ENCODE measurements at regions not wholly inside any gene's neighbourhood (a gene's known extent, or its start where the extent isn't known, plus 50 kb on each side); places are given as distances from the start of the nearest gene placed in this dataset.

DNA sequence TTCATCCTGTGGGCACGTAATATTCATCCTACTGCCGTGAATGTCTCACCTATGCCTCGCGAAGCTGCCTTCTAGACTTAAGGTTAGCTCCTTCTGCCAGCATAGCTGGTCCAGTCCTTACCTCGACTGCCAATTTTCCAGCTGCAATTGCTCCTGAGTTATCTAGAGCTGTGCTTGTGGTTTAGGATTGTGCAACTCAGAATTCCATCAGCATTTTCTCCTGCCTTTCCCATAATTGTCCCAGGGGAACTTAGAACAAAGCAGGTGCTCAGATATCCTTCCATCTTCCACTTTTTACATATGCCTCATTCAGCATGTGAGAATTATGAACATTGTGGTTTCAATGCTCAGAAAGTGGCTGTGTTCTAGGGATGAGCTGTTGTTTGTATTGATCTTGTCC, 131.4 kb upstream of the ADGRL3 start:
- no peak overlapping the region for H3K27ac Mint-ChIP-seq
- DNase-seq (ENCODE audit: low spot score) = no peak
- no peaks in the 10 kb centered on the region for H3K9me2 ChIP-seq (ENCODE audit: insufficient read depth)

More for the DNA sequence above, 131.4 kb upstream of the ADGRL3 start:
- no peak for ATAC-seq
- Histone ChIP-seq H3F3A (replicated peaks; ENCODE audit: low read depth) (no peaks in the 10 kb centered on the region), H3K4me3 (no peak overlapping the region), H3K4me1 (ENCODE audit: insufficient read depth) (no peaks in the 10 kb centered on the region), H3K36me3 (ENCODE audit: insufficient read depth) (no peaks in the 10 kb centered on the region), H3K27me3 (ENCODE audit: insufficient read depth) (no peaks in the 10 kb centered on the region), H2AFZ (no peak overlapping the region), H4K20me1 (replicated peaks; ENCODE audit: insufficient read depth) (no peaks in the 10 kb centered on the region), H3K27ac (ENCODE audit: low read depth) (no peak overlapping the region), H3K4me2 (no peak overlapping the region), H3K79me2 (replicated peaks; ENCODE audit: insufficient read depth) (no peaks in the 10 kb centered on the region)
- Mint-ChIP-seq H3K36me3 (ENCODE audit: low read depth) (no peaks in the 10 kb centered on the region), H3K4me1 (no peaks in the 10 kb centered on the region), H3K9me3 (no peaks in the 10 kb centered on the region), H3K27me3 (ENCODE audit: insufficient read depth, low read depth, poor library complexity) (peaks cover 2% of the 10 kb centered on the region), H3K4me3 (no peak overlapping the region)
- no peak for TF ChIP-seq CTCF (conservative IDR thresholded peaks at IDR 0.05; ENCODE audit: low read depth in 2 of 2)
- TF ChIP-seq STAT1 (IDR thresholded peaks at IDR 0.05; ENCODE audit: unreplicated experiment) = no peak
- no peak for TF ChIP-seq EZH2phosphoT487 (IDR thresholded peaks at IDR 0.05; ENCODE audit: unreplicated experiment)
- TF ChIP-seq NANOG (IDR thresholded peaks at IDR 0.05; ENCODE audit: borderline replicate concordance) = no peak
- TF ChIP-seq ZNF462 (CRISPR knock-in tag; IDR thresholded peaks at IDR 0.05) = no peak
- no peak for TF ChIP-seq CREB1 (CRISPR knock-in tag; IDR thresholded peaks at IDR 0.05; ENCODE audit: low read depth)
- no peak for TF ChIP-seq EZH2 (IDR thresholded peaks at IDR 0.05; ENCODE audit: low read depth, unreplicated experiment)
- no peak for TF ChIP-seq ZNF331 (CRISPR knock-in tag; IDR thresholded peaks at IDR 0.05; ENCODE audit: low read depth)
- TF ChIP-seq REST (IDR thresholded peaks at IDR 0.05; ENCODE audit: unreplicated experiment) = no peak
- no peak for TF ChIP-seq ZNF114 (CRISPR knock-in tag; IDR thresholded peaks at IDR 0.05)
- TF ChIP-seq POLR2AphosphoS5 (IDR thresholded peaks at IDR 0.05; ENCODE audit: low read depth) = no peak
- no peak for TF ChIP-seq JUNB (IDR thresholded peaks at IDR 0.05; ENCODE audit: unreplicated experiment)
- no peak for TF ChIP-seq ETS1 (IDR thresholded peaks at IDR 0.05)
